A673 (cell line): ENCODE measurements at regions not wholly inside any gene's neighbourhood (a gene's known extent, or its start where the extent isn't known, plus 50 kb on each side); places are given as distances from the start of the nearest gene placed in this dataset.

Experiments used
- BruUV-seq: library from RNA; stranded (reverse); fragments of 400-500 nt; replicated peaks from 2 replicates; lab custom pipeline; 2021; lab: Mats Ljungman, UMichigan
- CTCF ChIA-PET: fragments of 300-600 bp; sonication (Branson Sonifier 250); formaldehyde crosslinking; loops from one replicate; lab custom pipeline; 2022; ENCODE audit warnings: antibody characterized with exemption; lab: Charles Lee
- POLR2A ChIA-PET: fragments of 300-600 bp; sonication (Branson Sonifier 250); formaldehyde crosslinking; loops from one replicate; lab custom pipeline; 2022; ENCODE audit warnings: antibody characterized with exemption; ENCODE audit not compliant: low non-redundant PET; lab: Charles Lee
- DNase-seq: peaks from one replicate; pipeline ENCODE4 v3.0.0-alpha.2; 2015; ENCODE audit warnings: low spot score
- H3K27ac ChIP-seq: fragments of 200-600 bp; sonication (generic); 2 replicates; pipeline ENCODE4 v1.5.1; 2016; ENCODE audit warnings: mixed run types, low read depth, mild to moderate bottlenecking, mixed read lengths, antibody characterized with exemption, low read length; ENCODE audit not compliant: poor library complexity, severe bottlenecking
- H3K27me3 ChIP-seq: fragments of 200-600 bp; sonication (generic); replicated peaks from 2 replicates; pipeline ENCODE4 v1.6.1; 2017; ENCODE audit warnings: mixed run types, low read depth, mild to moderate bottlenecking, mixed read lengths, antibody characterized with exemption, low read length; ENCODE audit not compliant: insufficient read depth, poor library complexity
- H3K36me3 ChIP-seq: fragments of 200-600 bp; sonication (generic); 2 replicates; pipeline ENCODE4 v1.6.1; 2016; ENCODE audit warnings: mixed run types, mild to moderate bottlenecking, mixed read lengths, antibody characterized with exemption, low read length; ENCODE audit not compliant: insufficient read depth, poor library complexity, severe bottlenecking
- H3K4me1 ChIP-seq: fragments of 200-600 bp; sonication (generic); 2 replicates; pipeline ENCODE4 v1.6.1; 2017; ENCODE audit warnings: mixed run types, mild to moderate bottlenecking, mixed read lengths, antibody characterized with exemption, low read length; ENCODE audit not compliant: insufficient read depth, poor library complexity, severe bottlenecking
- H3K4me3 ChIP-seq: fragments of 200-600 bp; sonication (generic); 2 replicates; pipeline ENCODE4 v1.5.1; 2016; ENCODE audit warnings: low read depth, mixed run types, mild to moderate bottlenecking, mixed read lengths, low read length; ENCODE audit not compliant: poor library complexity, severe bottlenecking
- H3K9me3 ChIP-seq: fragments of 200-600 bp; sonication (generic); 2 replicates; pipeline ENCODE4 v1.6.1; 2016; ENCODE audit warnings: mixed run types, low read depth, mild to moderate bottlenecking, mixed read lengths, antibody characterized with exemption, low read length; ENCODE audit not compliant: poor library complexity, severe bottlenecking
- CTCF ChIP-seq: fragments of 300-800, 200-600 bp; sonication (generic); conservative IDR thresholded peaks from 2 replicates; pipeline ENCODE4 v1.5.1; 2017; ENCODE audit warnings: low read depth, mild to moderate bottlenecking, antibody characterized with exemption, low read length, moderate library complexity, mixed read lengths
- EZH2 ChIP-seq: fragments of 200-600 bp; sonication (generic); IDR thresholded peaks from 2 replicates; pipeline ENCODE4 v1.6.1; 2017; ENCODE audit warnings: borderline replicate concordance, low read depth, mild to moderate bottlenecking, mixed read lengths, antibody characterized with exemption, low read length; ENCODE audit not compliant: poor library complexity, severe bottlenecking
- intact Hi-C: fragments of 100-400 bp; cut with micrococcal nuclease; formaldehyde crosslinking; loops from one replicate; pipeline ENCODE4 v1.10.0; 2022; ENCODE audit not compliant: unreplicated experiment

- CTCF ChIA-PET, result no interaction called here
- intact Hi-C loops, result no loop called here
- H3K27ac ChIP-seq, result no peak overlapping the region
Observed at GRCh38 chr1:221823561-221823960, 81.7 kb upstream of the DUSP10 start.

GRCh38 chr1:221823149-221823548 lies 81.3 kb upstream of the DUSP10 start:
- no peak overlapping the region for H3K27ac ChIP-seq
- no peak for TF ChIP-seq CTCF
- no peak for TF ChIP-seq EZH2
- ChIA-PET CTCF (no interaction called here), POLR2A (no interaction called here)
- no peaks in the 10 kb centered on the region for H3K4me1 ChIP-seq
- no peak for DNase-seq
- intact Hi-C loops, result no loop called here
- no peaks in the 10 kb centered on the region for H3K27me3 ChIP-seq
- peaks cover 5% of the 10 kb centered on the region for H3K9me3 ChIP-seq
- no peak overlapping the region for H3K4me3 ChIP-seq
- no TSS peak for BruUV-seq
- H3K36me3 ChIP-seq, result no peaks in the 10 kb centered on the region

More at GRCh38 chr1:221823561-221823960, 81.7 kb upstream of the DUSP10 start:
- Histone ChIP-seq H3K27me3 (no peaks in the 10 kb centered on the region), H3K4me1 (no peaks in the 10 kb centered on the region), H3K4me3 (no peak overlapping the region), H3K36me3 (no peaks in the 10 kb centered on the region), H3K9me3 (peaks cover 5% of the 10 kb centered on the region)
- TF ChIP-seq CTCF (no peak), EZH2 (no peak)
- DNase-seq, result no peak
- BruUV-seq, result no TSS peak
- POLR2A ChIA-PET, result no interaction called here

- POLR2A ChIA-PET, result no interaction called here
- no TSS peak for BruUV-seq
Observed at GRCh38 chr1:221822591-221822990, 80.7 kb upstream of the DUSP10 start.

More at GRCh38 chr1:221822591-221822990, 80.7 kb upstream of the DUSP10 start:
- Histone ChIP-seq H3K27ac (no peak overlapping the region), H3K27me3 (no peaks in the 10 kb centered on the region), H3K9me3 (peaks cover 5% of the 10 kb centered on the region), H3K4me3 (no peak overlapping the region), H3K4me1 (no peaks in the 10 kb centered on the region), H3K36me3 (no peaks in the 10 kb centered on the region)
- TF ChIP-seq EZH2 (no peak), CTCF (no peak)
- intact Hi-C loops, result no loop called here
- CTCF ChIA-PET, result no interaction called here
- DNase-seq, result no peak
